HG03558 (cell line): ENCODE measurements at regions not wholly inside any gene's neighbourhood (a gene's known extent, or its start where the extent isn't known, plus 50 kb on each side); places are given as distances from the start of the nearest gene placed in this dataset.
"Not testable (repeated sequence)": the region's sequence is repeated elsewhere in the genome, so short reads cannot be mapped to it uniquely, and the experiment has no call there.

ENCODE experiments used
- ATAC-seq: cut with Tn5 transposase; IDR thresholded peaks from one replicate; pipeline ENCODE4 v1.9.1; 2021; ENCODE audit warnings: moderate number of reproducible peaks; ENCODE audit not compliant: unreplicated experiment; ENCODE audit errors: extremely low read depth

DNA sequence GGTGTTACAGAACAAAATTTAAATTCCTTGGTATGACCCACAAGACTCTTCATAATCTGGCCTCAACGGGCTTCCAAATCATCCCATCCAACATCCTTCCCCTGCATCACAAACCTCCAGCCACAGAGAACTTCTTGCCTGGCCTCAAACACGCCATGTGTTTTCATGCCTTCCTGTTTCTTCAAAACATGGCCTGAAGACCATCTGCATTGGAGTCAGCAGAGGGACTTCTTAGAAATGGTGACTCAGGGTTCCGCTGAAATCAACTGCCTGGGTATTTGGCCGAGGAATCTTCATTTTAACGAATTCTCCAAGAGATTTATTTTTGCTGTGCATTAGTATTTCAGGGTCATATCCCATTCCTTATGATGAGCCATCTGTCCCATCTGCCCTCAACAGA, 138.1 kb upstream of the RAP2B start:
- no peak for ATAC-seq

DNA sequence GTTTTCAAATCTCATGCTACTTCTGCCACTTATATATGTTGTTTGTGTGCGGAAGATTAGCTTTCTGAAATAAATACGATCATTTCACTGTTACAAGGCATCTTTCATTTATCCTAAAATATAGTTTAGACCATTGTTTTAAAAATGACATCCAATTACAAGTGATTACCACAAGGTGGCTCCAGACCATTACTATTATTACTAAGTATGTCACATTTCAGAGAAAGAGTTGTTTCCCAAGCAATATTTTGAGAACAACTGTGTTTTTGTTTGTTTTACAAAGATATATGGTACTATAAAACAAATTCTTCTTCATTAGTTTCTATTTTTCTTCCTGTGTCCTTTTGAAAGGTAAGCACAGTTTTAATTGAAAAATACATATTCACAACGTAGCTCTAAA, 136.0 kb upstream of the RAP2B start:
- ATAC-seq, result peak; percentile 61

DNA sequence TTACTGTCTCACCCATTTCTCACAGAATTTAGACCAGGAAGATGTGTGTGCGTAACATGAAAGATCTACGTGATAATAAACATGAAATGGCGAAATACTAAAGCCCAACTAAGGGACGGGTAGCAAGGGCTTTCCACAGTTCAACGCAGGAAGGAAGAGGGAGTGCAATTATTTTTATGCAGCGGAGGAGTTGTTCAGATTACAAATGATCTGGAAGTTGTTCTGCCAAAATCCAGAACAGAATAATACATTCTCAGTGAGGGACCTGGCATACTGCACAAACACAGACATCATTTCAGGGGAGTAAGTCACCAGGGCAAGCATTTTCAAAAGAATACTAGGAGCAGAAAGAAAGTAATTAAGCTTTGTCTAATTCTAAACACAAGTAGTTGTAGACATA, 133.6 kb upstream of the RAP2B start:
- no peak for ATAC-seq

GRCh38 chr3:153029350-153029749, 132.7 kb upstream of the RAP2B start:
- no peak for ATAC-seq

- no peak for ATAC-seq
Measured at GRCh38 chr3:153032891-153033290, 129.1 kb upstream of the RAP2B start.

DNA sequence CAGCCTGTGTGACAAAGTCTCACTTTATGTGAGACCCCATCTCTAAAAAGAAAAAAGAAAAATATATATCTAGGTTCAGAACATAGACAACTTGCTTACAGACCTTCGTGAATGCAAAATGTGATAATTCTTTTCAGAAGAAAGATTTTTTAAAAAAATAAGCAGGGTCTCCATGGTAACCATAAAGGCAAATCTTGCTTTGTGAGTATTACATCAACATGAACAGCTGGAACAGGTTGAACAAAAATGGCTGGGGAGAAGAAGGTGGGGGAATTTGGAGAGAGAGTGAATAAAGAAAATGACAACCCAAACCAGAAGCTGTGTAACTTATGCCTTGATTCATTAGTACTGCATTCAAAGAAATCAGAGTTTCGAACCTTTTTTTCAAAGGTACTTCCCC, 125.2 kb upstream of the RAP2B start:
- no peak for ATAC-seq

DNA sequence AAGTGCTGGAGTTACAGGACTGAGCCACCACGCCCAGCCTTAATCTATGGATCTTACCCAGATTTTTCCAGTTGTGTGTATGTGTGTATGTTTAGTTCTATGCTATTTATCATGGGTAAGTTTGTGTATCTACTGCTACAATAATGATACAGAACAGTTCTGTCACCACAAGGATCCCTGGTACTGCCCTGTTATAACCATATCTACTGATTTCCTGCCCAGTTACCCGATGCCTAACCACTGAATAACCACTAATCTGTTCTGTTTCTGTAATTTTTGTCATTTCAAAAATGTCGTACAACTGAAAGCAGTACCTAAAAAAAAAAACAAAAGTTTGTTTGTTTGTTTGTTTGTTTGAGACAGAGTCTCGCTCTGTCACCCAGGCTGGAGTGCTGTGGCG, 123.7 kb upstream of the RAP2B start:
- ATAC-seq, result no peak

DNA sequence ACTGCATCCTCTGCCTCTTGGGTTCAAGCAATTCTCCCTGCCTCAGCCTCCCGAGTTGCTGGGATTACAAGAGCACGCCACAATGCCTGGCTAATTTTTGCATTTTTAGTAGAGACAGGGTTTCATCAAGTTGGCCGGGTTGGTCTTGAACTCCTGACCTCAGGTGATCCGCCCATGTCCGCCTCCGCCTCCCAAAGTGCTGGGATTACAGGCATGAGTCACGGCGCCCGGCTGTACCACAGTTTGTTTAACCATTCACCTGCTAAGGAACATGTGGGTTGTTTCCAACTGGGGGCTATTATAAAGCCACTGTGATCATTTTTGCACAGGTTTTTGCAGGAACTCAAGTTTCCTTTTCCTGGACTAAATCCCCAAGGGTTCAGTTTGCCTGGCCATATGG, 123.2 kb upstream of the RAP2B start:
- ATAC-seq, result no peak

DNA sequence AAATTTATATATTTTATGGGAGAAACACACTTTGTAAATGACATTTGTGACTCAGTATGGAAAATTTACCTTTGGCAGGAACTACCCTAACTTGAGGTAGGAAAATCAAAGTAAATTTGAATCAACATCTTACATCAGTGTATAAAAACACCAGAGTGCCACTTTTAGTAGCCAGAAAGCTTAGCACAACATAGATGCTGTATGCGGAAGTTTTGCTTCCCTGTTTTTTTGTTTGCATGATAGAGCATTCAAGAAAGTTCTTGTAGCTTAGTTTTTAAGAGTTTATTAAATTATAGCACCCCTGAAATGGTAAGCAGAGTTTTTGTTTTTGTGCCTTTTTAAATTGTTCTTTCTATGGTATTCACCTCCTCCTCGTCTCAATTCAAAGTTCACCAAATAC, 120.8 kb upstream of the RAP2B start:
- ATAC-seq, result no peak

DNA sequence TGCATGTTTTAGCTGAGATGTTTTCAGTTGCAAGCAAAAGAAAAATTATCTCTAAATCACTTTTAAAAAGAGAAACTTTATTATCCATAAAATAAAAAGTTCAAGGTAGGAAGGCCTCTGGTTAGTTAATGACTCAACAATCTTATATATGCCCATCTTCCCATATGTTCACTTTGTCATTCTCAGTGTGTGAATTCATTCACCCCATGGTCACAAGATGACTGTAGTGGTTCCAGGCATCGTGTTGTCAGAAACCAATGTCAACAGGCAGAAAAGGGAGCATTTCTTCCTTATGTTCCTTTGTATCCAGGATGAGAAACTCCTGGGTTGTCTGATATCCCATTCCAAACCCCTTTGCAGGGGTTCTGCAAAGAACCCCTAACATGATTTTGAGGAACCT, 119.9 kb upstream of the RAP2B start:
- ATAC-seq, result no peak

DNA sequence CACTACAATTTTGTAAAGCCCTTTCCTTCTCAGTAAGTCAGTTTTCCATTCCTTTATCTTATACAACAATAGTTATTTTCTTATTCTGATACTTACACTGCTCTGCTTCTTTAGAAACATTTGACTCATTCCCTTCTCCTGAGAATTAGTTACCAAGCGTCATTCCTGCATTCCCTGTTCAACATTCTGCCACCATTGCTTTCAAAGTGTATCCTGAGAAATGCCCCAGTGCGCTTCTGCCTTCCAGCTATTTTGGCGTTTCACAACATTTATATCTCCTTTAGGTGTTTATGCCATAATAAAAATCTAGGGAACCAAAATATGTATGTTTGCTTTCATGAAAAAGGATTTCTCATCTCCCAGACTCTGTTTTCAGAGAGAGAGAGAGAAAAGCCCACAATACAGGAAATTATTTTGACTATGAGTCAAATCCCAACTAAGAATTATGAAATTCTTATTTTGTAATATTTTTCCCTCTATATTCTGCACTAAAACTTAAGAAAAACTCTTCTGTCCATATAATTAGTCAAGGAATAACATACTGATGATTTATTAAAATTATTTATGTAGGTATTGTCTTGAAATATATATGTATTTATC, 118.2 kb upstream of the RAP2B start:
- ATAC-seq, result no peak

- no peak for ATAC-seq
Measured at GRCh38 chr3:153045150-153045549, 116.9 kb upstream of the RAP2B start.

DNA sequence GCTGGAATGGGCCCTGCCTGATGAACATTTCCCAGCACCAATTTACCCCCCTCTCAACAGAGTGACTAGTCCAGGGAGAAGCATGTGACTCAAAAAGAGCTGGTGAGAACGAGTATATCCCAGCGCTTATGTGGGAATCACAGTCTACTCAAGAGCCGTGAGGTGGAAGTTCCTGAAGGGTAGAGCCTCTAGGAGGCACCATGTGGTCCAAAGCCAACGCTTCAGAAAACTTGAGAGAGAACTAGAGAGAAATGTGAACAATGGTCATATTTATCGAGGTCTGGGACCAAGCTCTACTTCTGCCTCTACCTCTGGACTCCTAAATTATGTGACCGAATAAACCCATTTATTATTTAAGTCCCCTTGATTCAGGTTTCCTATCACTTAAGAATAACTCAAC, 111.0 kb upstream of the RAP2B start:
- no peak for ATAC-seq

DNA sequence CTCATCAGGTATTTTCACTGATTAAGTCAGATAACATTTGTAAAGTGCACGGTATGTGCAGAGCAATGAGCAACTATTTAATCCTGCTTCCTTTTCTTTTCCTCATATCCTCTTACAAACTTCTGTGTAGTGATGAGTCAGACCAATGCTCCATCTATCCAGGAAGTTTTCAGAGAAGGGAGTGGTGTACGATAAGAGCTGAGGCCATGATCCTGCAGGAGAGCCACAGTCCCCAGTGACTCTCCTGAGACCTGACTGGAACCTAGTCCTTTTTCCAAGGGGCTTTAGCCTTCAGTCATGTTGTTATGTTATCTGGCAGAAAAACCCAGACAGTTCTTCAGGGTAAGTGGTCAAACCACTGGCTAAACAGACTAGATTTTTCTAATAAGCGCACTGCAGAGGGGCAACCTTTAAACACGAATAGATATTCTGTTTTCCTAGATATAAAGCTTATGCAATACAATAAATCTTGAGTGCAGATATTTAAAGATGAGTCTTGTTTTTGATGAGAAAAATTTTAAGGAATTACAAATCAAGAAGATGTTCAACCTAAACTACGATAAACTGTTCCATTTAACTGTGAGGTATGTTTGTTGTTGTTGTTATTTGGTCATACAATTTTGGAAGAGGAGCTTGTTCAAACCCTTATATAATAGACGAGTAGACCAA, 110.5 kb upstream of the RAP2B start:
- ATAC-seq, result no peak

DNA sequence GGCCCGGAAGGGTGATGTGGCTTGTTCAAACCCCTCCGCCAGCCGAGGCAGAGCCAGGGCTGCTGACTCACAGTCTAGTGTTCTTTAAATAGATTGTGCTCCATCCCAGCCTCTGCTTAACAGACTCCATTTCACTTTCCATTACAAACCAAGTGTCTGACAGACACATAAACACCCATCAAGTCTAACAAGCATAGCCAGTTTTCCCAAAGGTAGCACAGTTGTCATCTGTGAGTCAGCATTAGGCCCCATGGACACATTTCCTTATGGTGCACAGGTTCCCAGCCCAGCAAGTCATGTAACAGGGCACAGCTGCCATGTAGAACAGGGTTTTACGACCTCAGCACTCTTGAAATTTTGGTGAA, 109.9 kb upstream of the RAP2B start:
- ATAC-seq, result no peak

- no peak for ATAC-seq
Measured at GRCh38 chr3:153055217-153055616, 106.8 kb upstream of the RAP2B start.

- ATAC-seq, result no peak
Measured at GRCh38 chr3:153055779-153056178, 106.2 kb upstream of the RAP2B start.

DNA sequence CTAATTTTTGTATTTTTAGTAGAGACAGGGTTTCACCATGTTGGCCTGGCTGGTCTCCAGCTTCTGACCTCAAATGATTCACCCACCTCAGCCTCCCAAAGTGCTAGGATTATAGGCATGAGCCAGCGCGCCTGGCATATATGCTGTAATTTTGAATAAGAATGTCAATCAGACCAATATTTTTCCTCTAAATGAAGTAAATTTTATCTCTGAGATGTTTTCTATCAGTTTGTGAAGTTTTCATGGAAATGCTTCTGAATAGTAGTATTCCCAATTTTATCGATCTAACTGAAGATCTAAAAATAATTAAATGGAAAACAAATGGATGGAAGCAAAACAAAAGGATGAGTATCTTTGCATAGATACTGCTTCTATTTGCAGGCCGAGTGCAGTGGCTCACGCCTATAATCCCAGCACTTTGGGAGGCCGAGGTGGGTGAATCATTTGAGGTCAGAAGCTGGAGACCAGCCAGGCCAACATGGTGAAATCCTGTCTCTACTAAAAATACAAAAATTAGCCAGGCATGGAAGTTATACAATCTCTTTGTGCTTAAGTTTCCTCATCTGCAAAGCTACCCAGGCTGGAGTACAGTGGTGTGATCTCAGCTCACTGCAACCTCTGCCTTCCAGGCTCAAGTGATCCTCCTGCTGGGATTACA, 103.9 kb upstream of the RAP2B start:
- ATAC-seq, result not testable (repeated sequence)

- no peak for ATAC-seq
Measured at GRCh38 chr3:153060346-153060745, 101.7 kb upstream of the RAP2B start.

GRCh38 chr3:153061938-153062528, 100.0 kb upstream of the RAP2B start:
- ATAC-seq, result no peak

- no peak for ATAC-seq
Measured at GRCh38 chr3:153063337-153063736, 98.7 kb upstream of the RAP2B start.

GRCh38 chr3:153066983-153067382, 95.0 kb upstream of the RAP2B start:
- ATAC-seq, result no peak
